Right lobe of liver (tissue), 6 donors: ENCODE measurements at regions not wholly inside any gene's neighbourhood (a gene's known extent, or its start where the extent isn't known, plus 50 kb on each side); places are given as distances from the start of the nearest gene placed in this dataset.

Experiments
- ATAC-seq, 4 donors: fragments of 200-7000 bp; cut with Tn5 transposase; one replicate each; pipeline ENCODE4 v1.9.1; 2020; ENCODE audit warnings: mild to moderate bottlenecking in 4 of 4, moderate library complexity in 4 of 4
- DNase-seq, 3 donors: peaks; one replicate each; pipeline ENCODE4 v3.0.0-alpha.2; 2020
- H3K27ac ChIP-seq, 3 donors: fragments of 200-600 bp; one replicate each; pipeline ENCODE4 v1.8.0; 2022
- H3K27me3 ChIP-seq, 2 donors: fragments of 200-600 bp; one replicate each; pipeline ENCODE4 v1.8.0; 2022
- H3K36me3 ChIP-seq, 4 donors: fragments of 200-600 bp; sonication (generic) in 1 of 4; one replicate each; pipeline versions ENCODE4 v1.5.1 to v1.8.0; 2017 to 2022; ENCODE audit warnings: control low read depth in 1 of 4
- H3K4me1 ChIP-seq, 4 donors: fragments of 200-600 bp; sonication (generic) in 1 of 4; one replicate each; pipeline versions ENCODE4 v1.5.1 to v1.8.0; 2017 to 2022; ENCODE audit warnings: control low read depth in 1 of 4
- H3K4me3 ChIP-seq, 3 donors: fragments of 200-600 bp; one replicate each; pipeline ENCODE4 v1.8.0; 2022
- H3K9me3 ChIP-seq, 4 donors: fragments of 200-600 bp; sonication (generic) in 1 of 4; one replicate each; pipeline versions ENCODE4 v1.5.1 to v1.8.0; 2017 to 2022; ENCODE audit warnings: control low read depth in 1 of 4
- POLR2A ChIP-seq: fragments of 450-650 bp; IDR thresholded peaks from one replicate; pipeline ENCODE4 v1.6.1; 2017; ENCODE audit warnings: antibody characterized with exemption, mild to moderate bottlenecking
- WGBS: methylation state at CpG from one replicate; pipeline ENCODE4 v1.1.6; 2018; ENCODE audit warnings: low coverage, low lambda C conversion rate; ENCODE audit not compliant: insufficient coverage; ENCODE audit errors: missing lambda C conversion rate; 5-methylcytosine and 5-hydroxymethylcytosine counted together
- intact Hi-C, 2 donors: fragments of 100-400 bp; cut with DNase I; formaldehyde crosslinking; loops; one replicate each; pipeline versions ENCODE4 v1.11.2 to v1.14.1; 2022
- TF ChIP-seq, protein P1 (sequence below), 4 donors: fragments of 200-600 bp in 3 of 4; fragments of 450-650 bp in 1 of 4; IDR thresholded peaks; one replicate each; pipeline versions ENCODE4 v1.5.1 to v1.8.0; 2016 to 2022; ENCODE audit warnings: antibody characterized with exemption in 4 of 4, mild to moderate bottlenecking in 2 of 4
- donor health status: DM: no; HTN: yes; CAD: no.
- donor health status: DM: no; HTN: no; CAD: no.
- donor health status: DM: no; HTN: no; CAD: no.
- donor health status: DM: no; HTN: yes; CAD: no.
- donor health status: DM: no; HTN: yes; CAD: no.

DNA sequence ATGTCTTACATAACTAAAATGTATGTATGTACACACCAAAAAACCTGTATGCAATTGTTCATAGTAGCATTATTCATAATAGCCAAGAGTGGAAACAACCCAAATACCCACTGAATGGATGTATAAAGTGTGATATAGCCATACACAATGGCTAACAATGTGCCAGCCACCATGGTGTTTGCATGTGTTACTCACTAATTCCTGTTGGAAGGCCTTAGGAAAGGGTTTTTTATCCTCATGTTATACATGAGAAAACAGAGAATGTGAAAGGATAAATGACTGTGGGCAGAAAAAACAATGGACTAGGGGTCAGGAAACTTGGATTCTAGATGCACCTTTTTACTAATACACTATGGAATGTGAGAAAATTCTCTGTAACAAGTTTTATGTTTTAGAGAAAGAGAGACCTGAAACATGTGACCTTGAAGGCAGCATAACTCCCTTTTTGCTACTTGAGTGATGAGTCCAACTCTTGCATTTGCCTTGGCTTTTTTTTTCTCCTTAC, 55.7 kb downstream of the TIGD2 start:
- Histone ChIP-seq H3K36me3 (no peaks in the 10 kb centered on the region), H3K9me3 (no peaks in the 10 kb centered on the region), H3K27ac (no peak overlapping the region), H3K27me3 (no peaks in the 10 kb centered on the region), H3K4me1 (no peaks in the 10 kb centered on the region), H3K4me3 (no peak overlapping the region)
- intact Hi-C loops: no loop called here
- DNase-seq: no peak
- ATAC-seq: no peak
- TF ChIP-seq, protein P1, sequence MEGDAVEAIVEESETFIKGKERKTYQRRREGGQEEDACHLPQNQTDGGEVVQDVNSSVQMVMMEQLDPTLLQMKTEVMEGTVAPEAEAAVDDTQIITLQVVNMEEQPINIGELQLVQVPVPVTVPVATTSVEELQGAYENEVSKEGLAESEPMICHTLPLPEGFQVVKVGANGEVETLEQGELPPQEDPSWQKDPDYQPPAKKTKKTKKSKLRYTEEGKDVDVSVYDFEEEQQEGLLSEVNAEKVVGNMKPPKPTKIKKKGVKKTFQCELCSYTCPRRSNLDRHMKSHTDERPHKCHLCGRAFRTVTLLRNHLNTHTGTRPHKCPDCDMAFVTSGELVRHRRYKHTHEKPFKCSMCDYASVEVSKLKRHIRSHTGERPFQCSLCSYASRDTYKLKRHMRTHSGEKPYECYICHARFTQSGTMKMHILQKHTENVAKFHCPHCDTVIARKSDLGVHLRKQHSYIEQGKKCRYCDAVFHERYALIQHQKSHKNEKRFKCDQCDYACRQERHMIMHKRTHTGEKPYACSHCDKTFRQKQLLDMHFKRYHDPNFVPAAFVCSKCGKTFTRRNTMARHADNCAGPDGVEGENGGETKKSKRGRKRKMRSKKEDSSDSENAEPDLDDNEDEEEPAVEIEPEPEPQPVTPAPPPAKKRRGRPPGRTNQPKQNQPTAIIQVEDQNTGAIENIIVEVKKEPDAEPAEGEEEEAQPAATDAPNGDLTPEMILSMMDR (IDR thresholded peaks at IDR 0.05): no peak
- no peak for TF ChIP-seq POLR2A

DNA sequence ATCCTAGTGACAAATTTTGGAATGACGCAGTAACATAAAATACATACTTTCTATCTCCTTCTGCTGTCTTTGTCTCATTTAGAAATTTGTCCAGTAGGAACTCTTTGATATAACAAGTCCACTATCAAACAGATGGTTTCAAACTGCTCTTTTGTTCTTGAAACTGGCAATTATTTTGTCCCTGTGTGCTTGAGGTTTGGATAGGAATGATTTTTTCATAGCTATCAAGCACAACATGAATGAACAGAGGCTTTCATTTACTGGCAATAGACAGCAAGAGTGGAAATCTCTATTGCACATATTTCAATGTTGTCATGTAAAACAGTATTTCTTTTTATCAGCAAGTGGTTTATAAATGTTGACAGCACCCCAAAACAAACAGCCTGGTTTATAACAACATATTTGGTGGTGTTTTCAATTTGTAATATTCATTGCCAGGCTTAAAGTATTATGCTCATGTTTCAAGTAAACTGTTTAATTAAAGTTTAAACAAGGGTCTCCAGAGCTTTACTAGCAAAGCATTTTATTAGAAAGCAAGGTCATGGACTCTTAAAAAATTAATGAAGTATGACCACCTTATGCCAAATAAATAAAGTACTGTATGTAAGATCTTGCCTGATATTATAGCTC, 60.0 kb downstream of the TIGD2 start:
- intact Hi-C loops: no loop called here
- no peaks in the 10 kb centered on the region for H3K36me3 ChIP-seq
- H3K4me3 ChIP-seq: no peak overlapping the region
- H3K9me3 ChIP-seq: no peaks in the 10 kb centered on the region
- no peak overlapping the region for H3K27ac ChIP-seq
- TF ChIP-seq, protein P1 (IDR thresholded peaks at IDR 0.05): no peak
- TF ChIP-seq POLR2A: no peak
- ATAC-seq (no peak), DNase-seq (no peak)
- no CpG with 5 or more reads among the region's 1 CpG for WGBS
- H3K27me3 ChIP-seq: no peaks in the 10 kb centered on the region
- no peaks in the 10 kb centered on the region for H3K4me1 ChIP-seq

DNA sequence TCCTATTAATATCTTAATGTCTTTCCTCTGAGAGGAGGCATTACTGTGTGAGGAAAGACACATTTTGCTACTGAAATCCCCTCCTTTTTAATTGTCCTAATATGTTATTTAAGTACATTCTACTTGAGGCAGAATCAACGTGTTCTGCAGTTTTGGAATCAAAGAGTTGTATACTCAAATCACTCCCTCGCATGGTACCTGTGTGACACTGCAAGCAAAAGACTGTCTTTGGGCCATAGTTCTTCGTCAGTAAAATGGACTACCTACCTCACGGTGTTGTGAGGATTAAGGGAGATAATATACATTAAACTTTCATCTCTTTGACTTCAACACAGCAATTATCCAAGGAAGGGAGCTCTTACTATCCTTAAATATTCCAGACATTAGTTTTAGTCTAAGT, 61.5 kb downstream of the TIGD2 start:
- H3K36me3 ChIP-seq: no peaks in the 10 kb centered on the region
- H3K27me3 ChIP-seq: no peaks in the 10 kb centered on the region
- DNase-seq (no peak), ATAC-seq (no peak)
- H3K27ac ChIP-seq: no peak overlapping the region
- WGBS: 71% methylated on average over 4 of the region's 4 CpGs
- intact Hi-C loops: no loop called here
- H3K4me3 ChIP-seq: no peak overlapping the region
- no peaks in the 10 kb centered on the region for H3K9me3 ChIP-seq
- H3K4me1 ChIP-seq: no peaks in the 10 kb centered on the region
- TF ChIP-seq, protein P1 (IDR thresholded peaks at IDR 0.05): no peak
- TF ChIP-seq POLR2A: no peak

DNA sequence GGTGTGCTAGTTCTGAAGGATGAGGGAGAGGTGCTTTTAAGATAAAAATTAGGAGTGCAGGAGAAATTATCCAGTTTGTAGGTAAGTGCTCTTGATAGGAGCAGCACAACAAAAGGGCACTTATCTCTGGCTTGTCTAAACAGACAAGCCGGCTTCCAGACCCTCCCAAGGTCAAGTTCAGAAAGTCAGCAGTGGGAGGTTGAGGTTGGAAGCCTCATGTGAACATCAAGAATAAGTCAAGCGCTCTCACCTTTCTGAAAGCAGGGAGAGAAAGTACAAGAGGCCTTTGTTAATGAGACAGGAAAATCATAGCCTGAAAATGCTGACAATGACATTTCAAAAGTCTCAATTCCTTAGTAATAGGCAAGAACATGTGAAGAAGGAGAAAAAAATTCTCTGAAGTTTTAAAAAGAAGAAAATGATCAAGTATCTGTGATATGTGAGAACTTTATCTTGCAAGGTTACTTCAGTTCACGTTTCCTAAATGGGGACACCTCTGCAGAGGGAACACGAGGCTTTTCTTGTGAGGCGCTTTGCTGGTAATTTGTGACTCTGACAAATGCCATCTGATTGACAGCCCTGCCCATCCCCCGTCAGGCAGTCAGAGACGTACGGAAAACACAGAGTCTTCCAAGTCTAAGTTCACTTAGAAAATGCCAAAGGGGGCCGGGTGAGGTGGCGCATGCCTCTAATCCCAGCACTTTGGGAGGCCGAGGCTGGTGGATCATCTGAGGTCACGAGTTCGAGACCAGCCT, 62.2 kb downstream of the TIGD2 start:
- Histone ChIP-seq H3K4me1 (no peaks in the 10 kb centered on the region), H3K27me3 (no peaks in the 10 kb centered on the region), H3K27ac (no peak overlapping the region), H3K9me3 (no peaks in the 10 kb centered on the region), H3K4me3 (no peak overlapping the region), H3K36me3 (no peaks in the 10 kb centered on the region)
- no peak for TF ChIP-seq POLR2A
- TF ChIP-seq, protein P1 (IDR thresholded peaks at IDR 0.05): no peak
- ATAC-seq (no peak), DNase-seq (no peak)
- intact Hi-C loops: no loop called here
- 57% methylated on average over 6 of the region's 13 CpGs for WGBS
